ENCODE measurements at regions not wholly inside any gene's neighbourhood (a gene's known extent, or its start where the extent isn't known, plus 50 kb on each side); places are given as distances from the start of the nearest gene placed in this dataset.

GRCh38 chr16:77668201-77668600 is 54.1 kb upstream of the NUDT7 start:
- DNase-seq = no peak

GRCh38 chr16:77669057-77669456 is 53.3 kb upstream of the NUDT7 start:
- DNase-seq = no peak
